ENCODE measurements at regions not wholly inside any gene's neighbourhood (a gene's known extent, or its start where the extent isn't known, plus 50 kb on each side); places are given as distances from the start of the nearest gene placed in this dataset.

DNA sequence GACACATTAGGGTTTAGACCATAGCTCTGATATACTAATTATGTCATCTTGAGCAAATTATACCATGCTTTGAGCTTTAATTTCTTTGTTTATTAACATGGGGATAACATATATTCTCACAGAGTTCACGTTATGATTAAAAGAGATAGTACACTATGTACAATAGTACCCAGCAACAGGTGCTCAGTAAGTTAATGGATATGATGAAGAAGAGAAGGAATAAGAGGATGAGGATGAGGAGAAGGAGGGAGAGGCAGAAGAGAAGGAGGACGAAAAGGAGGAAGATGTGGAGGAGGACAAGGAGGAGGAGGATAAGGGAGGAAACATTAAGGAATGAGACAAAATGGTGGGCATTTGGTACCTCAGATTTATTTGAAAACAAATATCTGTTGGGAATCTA is 260.4 kb downstream of the SH2D1A start:
- Histone ChIP-seq H3K4me1 (ENCODE audit: insufficient read depth, low read length) (peaks cover 3% of the 10 kb centered on the region; the same call in 1 of the 2 replicates), H3K36me3 (ENCODE audit: low read depth, low read length) (no peaks in the 10 kb centered on the region)
- CTCF ChIA-PET, result no interaction called here

DNA sequence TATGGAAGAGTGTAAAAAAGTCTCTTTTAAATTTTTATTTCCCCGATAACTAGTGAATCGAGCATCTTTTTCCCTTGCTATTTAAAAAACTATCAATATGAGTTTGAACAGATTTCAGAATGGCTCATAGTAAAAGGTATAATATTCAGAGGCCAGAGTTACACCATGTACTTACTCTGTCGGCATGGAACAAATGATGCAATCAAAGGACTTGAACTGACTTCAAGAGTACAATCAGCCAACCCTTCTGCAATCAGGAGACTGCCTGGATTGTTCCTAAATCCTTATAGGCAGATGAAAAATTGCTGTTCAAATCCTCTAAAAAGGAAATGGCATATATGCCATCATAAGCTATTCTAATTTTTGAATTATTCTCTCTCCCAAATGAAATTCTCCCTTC is 273.3 kb downstream of the SH2D1A start:
- H3K9me3 ChIP-seq (ENCODE audit: low read length), result no peaks in the 10 kb centered on the region
- no peak overlapping the region for H3K9ac ChIP-seq (ENCODE audit: low read length)
- no peaks in the 10 kb centered on the region for H3K27me3 ChIP-seq (ENCODE audit: low read length)
- no TSS peak for BruUV-seq (replicated peaks)
- no peaks in the 10 kb centered on the region for H3F3A ChIP-seq (ENCODE audit: low read length, unreplicated experiment)
- no peaks in the 10 kb centered on the region for H3K36me3 ChIP-seq (ENCODE audit: low read depth, low read length)
- no peaks in the 10 kb centered on the region for H3K79me2 ChIP-seq (ENCODE audit: low read length)
- H3K4me2 ChIP-seq (ENCODE audit: low read length), result no peak overlapping the region
- ChIA-PET POLR2A (ENCODE audit: unreplicated experiment) (no interaction called here), CTCF (no interaction called here)
- no peaks in the 10 kb centered on the region for H4K20me1 ChIP-seq (ENCODE audit: low read length)
- H3K9me2 ChIP-seq (replicated peaks; ENCODE audit: low read length), result no peaks in the 10 kb centered on the region
- no peak for ATAC-seq
- H3K27ac ChIP-seq (ENCODE audit: low read length), result no peak overlapping the region
- no peak overlapping the region for H2AFZ ChIP-seq (ENCODE audit: low read length)
- no peak for TF ChIP-seq EZH2phosphoT487 (IDR thresholded peaks at IDR 0.05; ENCODE audit: borderline replicate concordance, low read length)
- intact Hi-C loops (cut with micrococcal nuclease), result no loop called here
- H3K4me3 ChIP-seq (ENCODE audit: low read length), result no peak overlapping the region
- H3K4me1 ChIP-seq (ENCODE audit: insufficient read depth, low read length), result no peaks in the 10 kb centered on the region
- DNase-seq, result no peak

More for the DNA sequence above, 260.4 kb downstream of the SH2D1A start:
- H3K9me3 ChIP-seq (ENCODE audit: low read length), result no peaks in the 10 kb centered on the region
- no peak overlapping the region for H3K9ac ChIP-seq (ENCODE audit: low read length)
- H4K20me1 ChIP-seq (ENCODE audit: low read length), result no peaks in the 10 kb centered on the region
- no peaks in the 10 kb centered on the region for H3F3A ChIP-seq (ENCODE audit: low read length, unreplicated experiment)
- ATAC-seq (no peak), DNase-seq (no peak)
- H3K27ac ChIP-seq (ENCODE audit: low read length), result no peak overlapping the region
- TF ChIP-seq EZH2phosphoT487 (IDR thresholded peaks at IDR 0.05; ENCODE audit: borderline replicate concordance, low read length) (no peak), EZH2 (IDR thresholded peaks at IDR 0.05; ENCODE audit: low read length, unreplicated experiment) (no peak)
- TF ChIP-seq, protein P1, sequence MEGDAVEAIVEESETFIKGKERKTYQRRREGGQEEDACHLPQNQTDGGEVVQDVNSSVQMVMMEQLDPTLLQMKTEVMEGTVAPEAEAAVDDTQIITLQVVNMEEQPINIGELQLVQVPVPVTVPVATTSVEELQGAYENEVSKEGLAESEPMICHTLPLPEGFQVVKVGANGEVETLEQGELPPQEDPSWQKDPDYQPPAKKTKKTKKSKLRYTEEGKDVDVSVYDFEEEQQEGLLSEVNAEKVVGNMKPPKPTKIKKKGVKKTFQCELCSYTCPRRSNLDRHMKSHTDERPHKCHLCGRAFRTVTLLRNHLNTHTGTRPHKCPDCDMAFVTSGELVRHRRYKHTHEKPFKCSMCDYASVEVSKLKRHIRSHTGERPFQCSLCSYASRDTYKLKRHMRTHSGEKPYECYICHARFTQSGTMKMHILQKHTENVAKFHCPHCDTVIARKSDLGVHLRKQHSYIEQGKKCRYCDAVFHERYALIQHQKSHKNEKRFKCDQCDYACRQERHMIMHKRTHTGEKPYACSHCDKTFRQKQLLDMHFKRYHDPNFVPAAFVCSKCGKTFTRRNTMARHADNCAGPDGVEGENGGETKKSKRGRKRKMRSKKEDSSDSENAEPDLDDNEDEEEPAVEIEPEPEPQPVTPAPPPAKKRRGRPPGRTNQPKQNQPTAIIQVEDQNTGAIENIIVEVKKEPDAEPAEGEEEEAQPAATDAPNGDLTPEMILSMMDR (conservative IDR thresholded peaks at IDR 0.05; ENCODE audit: low read depth, low read length), result no peak
- H3K4me2 ChIP-seq (ENCODE audit: low read length), result no peak overlapping the region
- no peak overlapping the region for H3K4me3 ChIP-seq (ENCODE audit: low read length)
- intact Hi-C loops (cut with micrococcal nuclease), result no loop called here
- POLR2A ChIA-PET (ENCODE audit: unreplicated experiment), result no interaction called here
- no peaks in the 10 kb centered on the region for H3K79me2 ChIP-seq (ENCODE audit: low read length)
- H2AFZ ChIP-seq (ENCODE audit: low read length), result no peak overlapping the region
- BruUV-seq (replicated peaks), result no TSS peak
- no peaks in the 10 kb centered on the region for H3K9me2 ChIP-seq (replicated peaks; ENCODE audit: low read length)
- H3K27me3 ChIP-seq (ENCODE audit: low read length), result no peaks in the 10 kb centered on the region

DNA sequence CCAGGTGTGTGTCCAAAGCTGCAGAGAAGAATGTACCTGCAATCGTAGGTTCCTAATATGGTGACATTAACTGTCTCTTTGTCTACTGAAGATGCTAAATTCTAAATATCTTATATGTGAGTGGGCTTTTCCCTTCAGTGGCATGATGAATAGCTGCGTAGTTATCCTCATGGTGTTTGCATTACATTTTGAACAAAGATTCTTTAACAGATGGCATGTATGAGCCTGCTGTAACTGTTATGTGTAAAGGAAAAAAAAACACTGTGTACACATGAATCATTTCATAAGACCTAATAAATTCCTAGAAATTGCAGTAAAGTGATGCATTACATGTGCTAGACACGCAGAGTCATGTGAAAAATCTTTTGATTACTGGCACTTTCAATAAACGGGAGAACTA is 288.0 kb downstream of the SH2D1A start:
- H3K4me3 ChIP-seq (ENCODE audit: low read length), result no peak overlapping the region
- BruUV-seq (replicated peaks), result no TSS peak
- intact Hi-C loops (cut with micrococcal nuclease), result no loop called here
- H3K9ac ChIP-seq (ENCODE audit: low read length), result no peak overlapping the region
- no peak overlapping the region for H2AFZ ChIP-seq (ENCODE audit: low read length)
- H4K20me1 ChIP-seq (ENCODE audit: low read length), result no peaks in the 10 kb centered on the region
- H3K27ac ChIP-seq (ENCODE audit: low read length), result no peak overlapping the region
- no peaks in the 10 kb centered on the region for H3K9me2 ChIP-seq (replicated peaks; ENCODE audit: low read length)
- H3F3A ChIP-seq (ENCODE audit: low read length, unreplicated experiment), result no peaks in the 10 kb centered on the region
- CTCF ChIA-PET, result no interaction called here
- DNase-seq (peak; percentile 5), ATAC-seq (no peak)
- no peaks in the 10 kb centered on the region for H3K9me3 ChIP-seq (ENCODE audit: low read length)
- no peaks in the 10 kb centered on the region for H3K4me1 ChIP-seq (ENCODE audit: insufficient read depth, low read length)
- no peak overlapping the region for H3K4me2 ChIP-seq (ENCODE audit: low read length)
- H3K79me2 ChIP-seq (ENCODE audit: low read length), result no peaks in the 10 kb centered on the region
- POLR2A ChIA-PET (ENCODE audit: unreplicated experiment), result no interaction called here
- TF ChIP-seq EZH2phosphoT487 (IDR thresholded peaks at IDR 0.05; ENCODE audit: borderline replicate concordance, low read length) (no peak), EZH2 (IDR thresholded peaks at IDR 0.05; ENCODE audit: low read length, unreplicated experiment) (no peak)
- TF ChIP-seq, protein P1 (conservative IDR thresholded peaks at IDR 0.05; ENCODE audit: low read depth, low read length), result no peak
- no peaks in the 10 kb centered on the region for H3K27me3 ChIP-seq (ENCODE audit: low read length)
- no peaks in the 10 kb centered on the region for H3K36me3 ChIP-seq (ENCODE audit: low read depth, low read length)

Measured in PC-3 (cell line).